Right lobe of liver (tissue), 6 donors: ENCODE measurements at regions not wholly inside any gene's neighbourhood (a gene's known extent, or its start where the extent isn't known, plus 50 kb on each side); places are given as distances from the start of the nearest gene placed in this dataset.

ENCODE experiments used
- ATAC-seq, 4 donors: fragments of 200-7000 bp; cut with Tn5 transposase; one replicate each; pipeline ENCODE4 v1.9.1; 2020; ENCODE audit warnings: mild to moderate bottlenecking in 4 of 4, moderate library complexity in 4 of 4
- DNase-seq, 3 donors: peaks; one replicate each; pipeline ENCODE4 v3.0.0-alpha.2; 2020
- H3K27ac ChIP-seq, 3 donors: fragments of 200-600 bp; one replicate each; pipeline ENCODE4 v1.8.0; 2022
- H3K27me3 ChIP-seq, 2 donors: fragments of 200-600 bp; one replicate each; pipeline ENCODE4 v1.8.0; 2022
- H3K36me3 ChIP-seq, 4 donors: fragments of 200-600 bp; sonication (generic) in 1 of 4; one replicate each; pipeline versions ENCODE4 v1.5.1 to v1.8.0; 2017 to 2022; ENCODE audit warnings: control low read depth in 1 of 4
- H3K4me1 ChIP-seq, 4 donors: fragments of 200-600 bp; sonication (generic) in 1 of 4; one replicate each; pipeline versions ENCODE4 v1.5.1 to v1.8.0; 2017 to 2022; ENCODE audit warnings: control low read depth in 1 of 4
- H3K4me3 ChIP-seq, 3 donors: fragments of 200-600 bp; one replicate each; pipeline ENCODE4 v1.8.0; 2022
- H3K9me3 ChIP-seq, 4 donors: fragments of 200-600 bp; sonication (generic) in 1 of 4; one replicate each; pipeline versions ENCODE4 v1.5.1 to v1.8.0; 2017 to 2022; ENCODE audit warnings: control low read depth in 1 of 4
- CTCF ChIP-seq, 4 donors: fragments of 200-600 bp in 3 of 4; fragments of 450-650 bp in 1 of 4; IDR thresholded peaks; one replicate each; pipeline versions ENCODE4 v1.5.1 to v1.8.0; 2016 to 2022; ENCODE audit warnings: antibody characterized with exemption in 4 of 4, mild to moderate bottlenecking in 2 of 4
- POLR2A ChIP-seq: fragments of 450-650 bp; IDR thresholded peaks from one replicate; pipeline ENCODE4 v1.6.1; 2017; ENCODE audit warnings: antibody characterized with exemption, mild to moderate bottlenecking
- WGBS: methylation state at CpG from one replicate; pipeline ENCODE4 v1.1.6; 2018; ENCODE audit warnings: low coverage, low lambda C conversion rate; ENCODE audit not compliant: insufficient coverage; ENCODE audit errors: missing lambda C conversion rate; 5-methylcytosine and 5-hydroxymethylcytosine counted together
- intact Hi-C, 2 donors: fragments of 100-400 bp; cut with DNase I; formaldehyde crosslinking; loops; one replicate each; pipeline versions ENCODE4 v1.11.2 to v1.14.1; 2022
- donor health status: DM: no; HTN: yes; CAD: no.
- donor health status: DM: no; HTN: no; CAD: no.
- donor health status: DM: no; HTN: no; CAD: no.
- donor health status: DM: no; HTN: yes; CAD: no.
- donor health status: DM: no; HTN: yes; CAD: no.

- ATAC-seq (no peak), DNase-seq (no peak)
- no peak overlapping the region for H3K27ac ChIP-seq
- H3K36me3 ChIP-seq, result no peaks in the 10 kb centered on the region
- H3K4me3 ChIP-seq, result no peak overlapping the region
- no peaks in the 10 kb centered on the region for H3K27me3 ChIP-seq
- TF ChIP-seq CTCF (IDR thresholded peaks at IDR 0.05), result no peak
- TF ChIP-seq POLR2A, result no peak
- WGBS, result 80% methylated on average over 3 of the region's 3 CpGs
- H3K9me3 ChIP-seq, result no peaks in the 10 kb centered on the region
- intact Hi-C loops, result no loop called here
- no peaks in the 10 kb centered on the region for H3K4me1 ChIP-seq
Measured at GRCh38 chr2:58667137-58667774, 426.1 kb upstream of the FANCL start.

DNA sequence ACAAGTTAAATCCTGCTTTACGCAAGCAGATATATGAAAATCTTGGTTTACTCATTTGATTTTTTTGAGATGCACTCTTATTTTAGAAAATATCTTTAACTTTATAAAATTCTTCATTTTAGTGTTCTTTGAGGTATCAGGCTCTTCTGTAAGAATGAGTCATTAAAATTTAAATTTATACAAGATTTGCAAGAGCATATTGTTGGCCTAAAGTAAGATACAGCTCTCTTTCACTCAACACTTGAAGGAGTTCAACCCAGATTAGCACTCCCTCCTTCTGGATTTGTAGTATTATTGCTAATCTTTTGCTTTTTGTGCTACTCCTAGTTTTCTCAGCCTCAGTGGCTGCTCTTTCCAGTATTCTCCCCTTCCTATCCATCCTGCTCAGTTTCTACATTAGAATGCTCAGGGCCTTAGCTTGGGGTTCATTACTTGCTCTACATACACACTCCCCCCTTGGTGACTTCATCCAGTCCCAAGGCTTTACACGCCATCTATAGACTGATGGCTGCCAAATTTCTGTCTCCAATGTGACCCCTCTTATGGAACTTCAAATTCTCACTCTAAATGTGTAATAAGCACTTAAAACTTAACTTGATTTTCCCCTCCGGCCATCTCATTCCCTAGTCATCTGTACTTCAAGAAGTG lies 425.3 kb upstream of the FANCL start:
- 82% methylated on average over 3 of the region's 3 CpGs for WGBS
- no peaks in the 10 kb centered on the region for H3K9me3 ChIP-seq
- no peak overlapping the region for H3K4me3 ChIP-seq
- ATAC-seq (no peak), DNase-seq (no peak)
- no peaks in the 10 kb centered on the region for H3K27me3 ChIP-seq
- intact Hi-C loops, result no loop called here
- H3K36me3 ChIP-seq, result no peaks in the 10 kb centered on the region
- H3K4me1 ChIP-seq, result no peaks in the 10 kb centered on the region
- H3K27ac ChIP-seq, result no peak overlapping the region
- TF ChIP-seq CTCF (IDR thresholded peaks at IDR 0.05), result no peak
- TF ChIP-seq POLR2A, result no peak

DNA sequence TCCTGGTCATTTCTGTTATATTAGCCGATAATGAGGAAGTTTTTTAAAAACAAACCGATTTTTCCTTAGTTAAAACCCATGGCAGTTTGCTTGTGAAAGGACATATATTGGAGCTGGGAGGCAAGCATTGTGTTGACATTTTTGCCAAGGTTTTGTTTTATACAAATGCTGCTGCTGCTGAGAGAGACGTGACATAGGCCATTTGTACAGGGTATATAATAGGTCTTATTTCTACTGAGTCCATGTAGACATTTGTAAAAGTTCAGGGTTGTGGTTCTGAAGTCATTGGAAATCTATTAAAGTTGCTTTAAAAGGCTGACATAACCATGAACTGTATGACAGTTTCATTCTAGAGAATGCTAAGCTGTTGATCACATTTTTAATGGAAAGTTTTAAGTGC lies 424.0 kb upstream of the FANCL start:
- intact Hi-C loops, result no loop called here
- ATAC-seq (no peak), DNase-seq (no peak)
- Histone ChIP-seq H3K27me3 (no peaks in the 10 kb centered on the region), H3K27ac (no peak overlapping the region), H3K36me3 (no peaks in the 10 kb centered on the region), H3K9me3 (no peaks in the 10 kb centered on the region), H3K4me3 (no peak overlapping the region), H3K4me1 (no peaks in the 10 kb centered on the region)
- 59% methylated on average over 3 of the region's 3 CpGs for WGBS
- TF ChIP-seq POLR2A (no peak), CTCF (IDR thresholded peaks at IDR 0.05) (no peak)

GRCh38 chr2:58664523-58665151 lies 423.5 kb upstream of the FANCL start:
- Histone ChIP-seq H3K4me1 (no peaks in the 10 kb centered on the region), H3K36me3 (no peaks in the 10 kb centered on the region), H3K9me3 (no peaks in the 10 kb centered on the region), H3K27ac (no peak overlapping the region), H3K27me3 (no peaks in the 10 kb centered on the region), H3K4me3 (no peak overlapping the region)
- intact Hi-C loops, result no loop called here
- WGBS, result 55% methylated on average over 5 of the region's 5 CpGs
- TF ChIP-seq CTCF (IDR thresholded peaks at IDR 0.05) (no peak), POLR2A (no peak)
- ATAC-seq (no peak), DNase-seq (no peak)
